Transverse colon (tissue), 4 donors: ENCODE measurements at regions not wholly inside any gene's neighbourhood (a gene's known extent, or its start where the extent isn't known, plus 50 kb on each side); places are given as distances from the start of the nearest gene placed in this dataset.

Experiments used
- DNase-seq: peaks from one replicate; pipeline ENCODE4 v3.0.0-alpha.2; 2019
- H3K27ac ChIP-seq, 4 donors: fragments of 200-600 bp; sonication (generic); 2 replicates each; pipeline ENCODE4 v1.5.1; 2016 to 2018; ENCODE audit warnings: inconsistent platforms in 4 of 4
- H3K27me3 ChIP-seq: fragments of 200-600 bp; sonication (generic); 2 replicates; pipeline ENCODE4 v1.5.1; 2017; ENCODE audit warnings: inconsistent platforms
- H3K36me3 ChIP-seq, 4 donors: fragments of 200-600 bp; sonication (generic); 2 replicates each; pipeline ENCODE4 v1.5.1; 2017 to 2019; ENCODE audit warnings: inconsistent platforms in 4 of 4
- H3K4me1 ChIP-seq, 4 donors: fragments of 200-600 bp; sonication (generic); 2 replicates each; pipeline ENCODE4 v1.5.1; 2017 to 2020; ENCODE audit warnings: inconsistent platforms in 4 of 4
- H3K4me3 ChIP-seq, 4 donors: fragments of 200-600 bp; sonication (generic); 1 replicate in 1 of 4; 2 replicates in 3 of 4; pipeline versions ENCODE4 v1.5.1 to v1.6.1; 2017 to 2019; ENCODE audit warnings: inconsistent platforms in 4 of 4
- H3K9me3 ChIP-seq, 2 donors: fragments of 200-600 bp; sonication (generic); 2 replicates each; pipeline ENCODE4 v1.5.1; 2017 to 2019; ENCODE audit warnings: inconsistent platforms in 2 of 2
- CTCF ChIP-seq, 5 experiments: fragments of 200-600 bp in 3 of 5; fragments of 450-650 bp in 2 of 5; sonication (generic) in 3 of 5; IDR thresholded peaks; 1 replicate in 2 of 5; 2 replicates in 3 of 5; pipeline ENCODE4 v1.5.1; 2016 to 2017; ENCODE audit warnings: antibody characterized with exemption in 5 of 5, inconsistent platforms in 3 of 5, mild to moderate bottlenecking in 2 of 5, moderate library complexity in 1 of 5
- EP300 ChIP-seq: sonication (generic); formaldehyde crosslinking; IDR thresholded peaks from one replicate; pipeline ENCODE4 v1.6.1; 2017; ENCODE audit warnings: antibody characterized with exemption, low read depth
- POLR2A ChIP-seq: fragments of 450-650 bp; IDR thresholded peaks from one replicate; pipeline ENCODE4 v1.6.1; 2016; ENCODE audit warnings: antibody characterized with exemption, mild to moderate bottlenecking, moderate library complexity
- POLR2AphosphoS5 ChIP-seq, 3 donors: sonication (generic); formaldehyde crosslinking; IDR thresholded peaks; one replicate each; pipeline ENCODE4 v1.6.1; 2016; ENCODE audit warnings: antibody characterized with exemption in 3 of 3
- WGBS, 2 donors: methylation state at CpG; one replicate each; pipeline ENCODE4 v1.1.5; 2018; ENCODE audit warnings: low coverage in 1 of 2; 5-methylcytosine and 5-hydroxymethylcytosine counted together
- in situ Hi-C, 4 donors: fragments of 200-750 bp; cut with MboI; loops; one replicate each; pipeline versions ENCODE4 v1.15.0 to v1.15.1; 2017; ENCODE audit warnings: low sequenced_read_pairs in 3 of 4, low pct_ligation_motif_present in 1 of 4, low pct_unique_long_range_greater_than_20kb in 1 of 4
- intact Hi-C: fragments of 100-400 bp; cut with DNase I; formaldehyde crosslinking; loops from one replicate; pipeline ENCODE4 v1.15.1; 2023; ENCODE audit warnings: low total_unique reads

- H3K4me3 ChIP-seq: no peak overlapping the region
- H3K9me3 ChIP-seq: no peaks in the 10 kb centered on the region
- no peak overlapping the region for H3K27ac ChIP-seq
- no peaks in the 10 kb centered on the region for H3K36me3 ChIP-seq
- TF ChIP-seq EP300 (no peak), POLR2AphosphoS5 (IDR thresholded peaks at IDR 0.05) (no peak), CTCF (IDR thresholded peaks at IDR 0.05) (no peak), POLR2A (no peak)
- DNase-seq: no peak
- intact Hi-C loops: no loop called here
- in situ Hi-C loops: no loop called here
- H3K4me1 ChIP-seq: no peaks in the 10 kb centered on the region
- H3K27me3 ChIP-seq: no peaks in the 10 kb centered on the region
Measured at GRCh38 chr10:108771106-108771505, 1152.2 kb downstream of the XPNPEP1 start.

GRCh38 chr10:108765794-108766193 lies 1157.5 kb downstream of the XPNPEP1 start:
- in situ Hi-C loops: no loop called here
- no peak for DNase-seq
- intact Hi-C loops: no loop called here
- 39 to 70% methylated on average over 1 of the region's 1 CpG for WGBS, 2 donors
- no peaks in the 10 kb centered on the region for H3K27me3 ChIP-seq
- H3K27ac ChIP-seq: no peak overlapping the region
- TF ChIP-seq POLR2AphosphoS5 (IDR thresholded peaks at IDR 0.05) (no peak), CTCF (IDR thresholded peaks at IDR 0.05) (no peak), EP300 (no peak)
- H3K4me3 ChIP-seq: no peak overlapping the region
- H3K4me1 ChIP-seq: no peaks in the 10 kb centered on the region
- no peaks in the 10 kb centered on the region for H3K36me3 ChIP-seq
- H3K9me3 ChIP-seq: no peaks in the 10 kb centered on the region

GRCh38 chr10:108757946-108758345 lies 1165.4 kb downstream of the XPNPEP1 start:
- no peak for DNase-seq
- Histone ChIP-seq H3K36me3 (no peaks in the 10 kb centered on the region), H3K9me3 (no peaks in the 10 kb centered on the region), H3K4me3 (no peak overlapping the region), H3K27ac (no peak overlapping the region), H3K4me1 (no peaks in the 10 kb centered on the region), H3K27me3 (no peaks in the 10 kb centered on the region)
- 60 to 64% methylated on average over 1 of the region's 1 CpG for whole genome bisulfite sequencing, 2 donors
- in situ Hi-C loops: no loop called here
- intact Hi-C loops: no loop called here
- no peak for TF ChIP-seq CTCF (IDR thresholded peaks at IDR 0.05)
- TF ChIP-seq EP300: no peak
- no peak for TF ChIP-seq POLR2A
- TF ChIP-seq POLR2AphosphoS5 (IDR thresholded peaks at IDR 0.05): no peak

GRCh38 chr10:108755646-108756045 lies 1167.7 kb downstream of the XPNPEP1 start:
- Histone ChIP-seq H3K27ac (no peak overlapping the region), H3K36me3 (no peaks in the 10 kb centered on the region), H3K27me3 (no peaks in the 10 kb centered on the region), H3K4me1 (no peaks in the 10 kb centered on the region), H3K9me3 (no peaks in the 10 kb centered on the region), H3K4me3 (no peak overlapping the region)
- 76% methylated on average over 1 of the region's 1 CpG; no CpG with 5 or more reads in 1 of the 2 donors for WGBS, 2 donors
- in situ Hi-C loops (no loop called here), intact Hi-C loops (no loop called here)
- DNase-seq: no peak
- TF ChIP-seq CTCF (IDR thresholded peaks at IDR 0.05) (no peak), EP300 (no peak), POLR2AphosphoS5 (IDR thresholded peaks at IDR 0.05) (no peak), POLR2A (no peak)
